ENCODE measurements at regions not wholly inside any gene's neighbourhood (a gene's known extent, or its start where the extent isn't known, plus 50 kb on each side); places are given as distances from the start of the nearest gene placed in this dataset.

DNA sequence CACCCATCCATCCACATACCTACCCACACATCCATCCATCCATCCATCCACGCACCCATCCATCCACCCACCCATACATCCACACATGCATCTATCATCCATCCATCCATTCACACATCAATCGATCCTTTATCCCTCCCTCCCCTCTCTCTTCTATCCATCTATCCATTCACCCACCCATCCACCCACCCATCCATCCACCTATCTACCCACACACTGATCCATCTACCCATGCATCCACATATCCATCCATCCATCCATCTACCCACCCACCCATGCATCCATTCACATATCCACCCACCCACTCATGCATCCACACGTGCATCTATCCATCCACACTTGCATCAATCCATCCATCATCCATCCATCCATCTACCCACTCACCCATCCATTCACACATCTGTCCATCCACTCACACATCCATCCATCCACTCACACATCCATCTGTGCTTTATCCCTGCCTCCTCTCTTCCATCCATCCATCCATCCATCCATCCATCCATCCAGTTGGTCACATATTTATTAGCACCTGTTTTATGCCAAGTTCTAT lies 366.1 kb downstream of the CTTN start:
- H3K9ac ChIP-seq (ENCODE audit: low read depth in 1 of 2, low read length in 2 of 2): no peak overlapping the region
- peaks cover 0 to 4% (median 0%) of the 10 kb centered on the region in 4 donors for H3K9me3 ChIP-seq (ENCODE audit: control insufficient read depth in 4 of 4, low read length in 3 of 4)
- H3K4me3 ChIP-seq (ENCODE audit: low read depth in 1 of 3, low read length in 3 of 3): no peak overlapping the region
- no peaks in the 10 kb centered on the region for H3K27me3 ChIP-seq (ENCODE audit: control insufficient read depth in 4 of 4, insufficient read depth in 4 of 4, low read length in 3 of 4)
- no peak overlapping the region for H3K27ac ChIP-seq (ENCODE audit: low read depth in 1 of 2, low read length in 2 of 2)
- TF ChIP-seq RXRA (IDR thresholded peaks at IDR 0.05) (no peak), SP1 (IDR thresholded peaks at IDR 0.05) (no peak), ATF3 (IDR thresholded peaks at IDR 0.05) (no peak), RAD21 (IDR thresholded peaks at IDR 0.05) (no peak)
- H3K4me1 ChIP-seq (ENCODE audit: control insufficient read depth in 4 of 4, insufficient read depth in 4 of 4, low read length in 3 of 4): no peaks in the 10 kb centered on the region
- no peak for DNase-seq (ENCODE audit: low spot score)
- H3K36me3 ChIP-seq (ENCODE audit: control insufficient read depth in 4 of 4, insufficient read depth in 3 of 4, low read depth in 1 of 4, low read length in 3 of 4): no peaks in the 10 kb centered on the region
- 93% methylated on average over 3 of the region's 3 CpGs for WGBS

GRCh38 chr11:70766901-70767300 lies 368.6 kb downstream of the CTTN start:
- 97% methylated on average over 8 of the region's 8 CpGs for WGBS
- no peak for TF ChIP-seq YY1 (IDR thresholded peaks at IDR 0.05)
- TF ChIP-seq ATF3 (IDR thresholded peaks at IDR 0.05): no peak
- no peak for TF ChIP-seq FOXA2 (IDR thresholded peaks at IDR 0.05)
- no peak for TF ChIP-seq GABPA (IDR thresholded peaks at IDR 0.05 in 1 of 2, conservative IDR thresholded peaks at IDR 0.05 in 1 of 2)
- TF ChIP-seq HNF4A (conservative IDR thresholded peaks at IDR 0.05): no peak
- TF ChIP-seq SP1 (IDR thresholded peaks at IDR 0.05): no peak
- TF ChIP-seq TAF1 (conservative IDR thresholded peaks at IDR 0.05): no peak
- no peak for TF ChIP-seq HNF4G (IDR thresholded peaks at IDR 0.05)
- no peak for TF ChIP-seq NR2F2 (IDR thresholded peaks at IDR 0.05)
- TF ChIP-seq EGR1 (IDR thresholded peaks at IDR 0.05; ENCODE audit: low read depth in 2 of 2): no peak
- TF ChIP-seq FOXA1 (IDR thresholded peaks at IDR 0.05): no peak
- TF ChIP-seq RXRA (IDR thresholded peaks at IDR 0.05): no peak
- TF ChIP-seq REST (IDR thresholded peaks at IDR 0.05): no peak
- TF ChIP-seq CTCF (IDR thresholded peaks at IDR 0.05; ENCODE audit: low read depth, low read length, missing input control): no peak
- TF ChIP-seq, protein P1, sequence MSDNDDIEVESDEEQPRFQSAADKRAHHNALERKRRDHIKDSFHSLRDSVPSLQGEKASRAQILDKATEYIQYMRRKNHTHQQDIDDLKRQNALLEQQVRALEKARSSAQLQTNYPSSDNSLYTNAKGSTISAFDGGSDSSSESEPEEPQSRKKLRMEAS (IDR thresholded peaks at IDR 0.05): no peak
- no peak for TF ChIP-seq ZBTB33 (IDR thresholded peaks at IDR 0.05)
- no peak for TF ChIP-seq JUND (IDR thresholded peaks at IDR 0.05)
- TF ChIP-seq RAD21 (IDR thresholded peaks at IDR 0.05): no peak
- Histone ChIP-seq H3K9me3 (ENCODE audit: control insufficient read depth in 4 of 4, low read length in 3 of 4) (no peaks in the 10 kb centered on the region), H3K27me3 (ENCODE audit: control insufficient read depth in 4 of 4, insufficient read depth in 4 of 4, low read length in 3 of 4) (no peaks in the 10 kb centered on the region), H3K27ac (ENCODE audit: low read depth in 1 of 2, low read length in 2 of 2) (no peak overlapping the region), H3K4me3 (ENCODE audit: low read depth in 1 of 3, low read length in 3 of 3) (no peak overlapping the region), H3K4me1 (ENCODE audit: control insufficient read depth in 4 of 4, insufficient read depth in 4 of 4, low read length in 3 of 4) (no peaks in the 10 kb centered on the region), H3K36me3 (ENCODE audit: control insufficient read depth in 4 of 4, insufficient read depth in 3 of 4, low read depth in 1 of 4, low read length in 3 of 4) (no peaks in the 10 kb centered on the region), H3K9ac (ENCODE audit: low read depth in 1 of 2, low read length in 2 of 2) (no peak overlapping the region)
- no peak for DNase-seq (ENCODE audit: low spot score)

Measured in liver (tissue), 8 donors.